Activated naive CD4-positive, alpha-beta T cell treated with anti-CD3 and anti-CD28 coated beads, Interleukin-2, amount 50 U/mL, for 24 hours (primary cell): ENCODE measurements at regions not wholly inside any gene's neighbourhood (a gene's known extent, or its start where the extent isn't known, plus 50 kb on each side); places are given as distances from the start of the nearest gene placed in this dataset.

Source experiments
- H3K27ac Mint-ChIP-seq: one replicate; pipeline ENCODE4 v1.8.0; 2021; ENCODE audit warnings: mild to moderate bottlenecking, mixed read lengths
- H3K27me3 Mint-ChIP-seq: one replicate; pipeline ENCODE4 v1.8.0; 2021; ENCODE audit warnings: mixed read lengths
- H3K36me3 Mint-ChIP-seq: one replicate; pipeline ENCODE4 v1.8.0; 2021; ENCODE audit warnings: mixed read lengths
- H3K4me1 Mint-ChIP-seq: one replicate; pipeline ENCODE4 v1.8.0; 2021; ENCODE audit warnings: mixed read lengths
- H3K4me3 Mint-ChIP-seq: one replicate; pipeline ENCODE4 v1.8.0; 2021; ENCODE audit warnings: mild to moderate bottlenecking, mixed read lengths
- H3K9me3 Mint-ChIP-seq: one replicate; pipeline ENCODE4 v1.8.0; 2021; ENCODE audit warnings: mixed read lengths

DNA sequence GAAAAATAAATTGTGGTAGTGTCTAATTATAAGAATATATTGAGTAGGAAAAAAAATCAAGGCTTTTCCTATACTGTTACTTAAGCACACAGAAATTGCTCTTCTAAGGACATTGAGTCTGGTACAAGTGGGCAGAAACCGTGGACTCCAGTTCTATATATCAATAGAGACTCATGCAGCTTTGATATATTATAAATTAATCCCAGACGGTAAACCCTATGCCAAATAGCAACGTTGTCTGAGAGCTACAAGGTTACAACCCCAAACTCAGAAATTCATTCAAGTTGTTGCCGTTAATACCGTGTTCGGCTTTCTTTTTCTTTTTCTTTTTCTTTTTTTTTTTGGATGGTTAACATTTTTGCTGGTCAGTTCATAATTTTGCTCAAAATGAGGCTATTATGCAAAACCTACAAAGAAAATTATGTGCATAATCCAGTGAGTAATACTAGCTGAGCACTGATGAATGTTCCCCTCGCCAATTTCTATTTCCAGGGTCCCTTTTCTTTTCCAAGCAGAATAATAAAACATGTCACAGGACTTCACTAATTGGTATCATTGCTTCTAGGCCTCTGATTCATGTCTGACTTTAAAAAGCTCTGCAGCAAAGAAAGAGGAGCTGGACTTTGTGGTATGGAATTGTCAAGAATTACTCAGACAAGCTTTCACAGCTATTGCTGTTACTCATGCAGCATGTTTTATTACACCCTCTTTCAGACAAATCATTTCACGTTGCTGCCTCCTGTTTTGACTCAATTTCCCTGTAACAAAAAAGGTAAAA, 737.7 kb downstream of the NLGN4X start:
- Mint-ChIP-seq H3K27ac (no peak overlapping the region), H3K9me3 (peaks cover 6% of the 10 kb centered on the region), H3K36me3 (no peaks in the 10 kb centered on the region), H3K27me3 (no peaks in the 10 kb centered on the region), H3K4me1 (no peaks in the 10 kb centered on the region), H3K4me3 (no peak overlapping the region)

DNA sequence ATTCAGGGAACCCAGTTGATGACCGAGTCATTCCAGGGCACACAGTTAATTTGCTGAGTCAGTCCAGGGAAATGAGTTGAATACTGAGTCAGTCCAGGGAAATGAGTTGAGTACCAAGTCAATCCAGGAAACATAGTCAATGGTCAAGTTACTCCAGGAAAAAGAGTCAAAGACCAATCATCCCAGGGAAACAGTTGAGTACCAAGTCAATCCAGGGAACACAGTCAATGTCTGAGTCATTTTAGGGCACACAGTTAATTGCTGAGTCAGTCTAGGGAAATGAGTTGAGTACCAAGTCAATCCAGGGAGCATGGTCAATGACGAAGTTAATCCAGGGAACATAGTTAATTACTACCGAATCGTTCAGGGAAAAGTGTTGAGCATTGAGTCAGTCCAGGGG, 754.4 kb downstream of the NLGN4X start:
- peaks cover 6% of the 10 kb centered on the region for H3K9me3 Mint-ChIP-seq
- H3K27ac Mint-ChIP-seq, result no peak overlapping the region

DNA sequence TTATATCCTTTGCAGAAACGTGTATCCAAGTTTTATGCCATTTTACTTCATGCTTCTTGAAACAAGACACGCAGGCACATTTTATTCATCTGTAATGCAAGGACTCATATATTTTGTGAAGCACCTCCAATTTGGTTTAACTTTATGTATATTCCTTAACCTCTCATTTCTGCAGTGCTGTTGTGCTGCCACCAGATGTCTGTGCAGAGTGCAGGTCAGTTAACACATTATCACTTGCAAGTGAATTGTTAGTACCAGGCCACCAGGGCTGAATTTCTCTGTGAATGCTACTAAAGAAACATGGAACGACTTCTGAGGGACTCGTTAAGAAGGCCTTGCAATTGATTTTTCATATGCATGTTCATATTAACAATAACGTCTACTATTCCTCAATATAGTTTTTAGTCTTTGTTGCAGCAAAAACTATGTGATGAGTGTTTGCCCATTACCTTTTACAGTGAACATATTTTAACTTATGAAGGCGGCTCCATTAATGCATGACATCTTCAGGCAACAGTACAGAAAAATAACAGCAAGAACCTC, 770.3 kb downstream of the NLGN4X start:
- H3K27ac Mint-ChIP-seq, result no peak overlapping the region
- H3K4me1 Mint-ChIP-seq, result no peaks in the 10 kb centered on the region
- no peaks in the 10 kb centered on the region for H3K36me3 Mint-ChIP-seq
- no peaks in the 10 kb centered on the region for H3K27me3 Mint-ChIP-seq
- H3K9me3 Mint-ChIP-seq, result peaks cover 4% of the 10 kb centered on the region
- H3K4me3 Mint-ChIP-seq, result no peak overlapping the region

More for the DNA sequence above, 754.4 kb downstream of the NLGN4X start:
- Mint-ChIP-seq H3K36me3 (no peaks in the 10 kb centered on the region), H3K27me3 (no peaks in the 10 kb centered on the region), H3K4me1 (no peaks in the 10 kb centered on the region), H3K4me3 (no peak overlapping the region)

DNA sequence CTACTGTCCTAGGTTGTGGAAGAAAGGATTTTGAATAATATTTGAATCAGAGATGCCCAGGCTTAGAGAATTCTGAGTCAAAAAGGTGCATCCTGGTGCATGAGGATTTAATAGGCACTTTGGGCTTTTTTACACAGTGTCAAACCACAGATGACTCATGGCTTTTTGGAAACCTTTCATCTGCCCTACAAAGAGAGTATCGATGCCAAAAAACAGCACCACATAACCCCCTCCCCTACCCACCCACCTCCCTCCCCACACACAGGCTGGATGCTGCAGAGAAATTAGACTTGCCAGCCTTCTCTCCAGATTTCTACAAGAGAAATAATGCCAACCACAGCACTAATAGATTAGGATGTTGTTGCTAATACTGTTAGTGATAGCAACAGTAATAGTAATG, 779.3 kb downstream of the NLGN4X start:
- Mint-ChIP-seq H3K27ac (no peak overlapping the region), H3K4me1 (no peaks in the 10 kb centered on the region), H3K4me3 (no peak overlapping the region), H3K9me3 (no peaks in the 10 kb centered on the region), H3K36me3 (no peaks in the 10 kb centered on the region), H3K27me3 (no peaks in the 10 kb centered on the region)

DNA sequence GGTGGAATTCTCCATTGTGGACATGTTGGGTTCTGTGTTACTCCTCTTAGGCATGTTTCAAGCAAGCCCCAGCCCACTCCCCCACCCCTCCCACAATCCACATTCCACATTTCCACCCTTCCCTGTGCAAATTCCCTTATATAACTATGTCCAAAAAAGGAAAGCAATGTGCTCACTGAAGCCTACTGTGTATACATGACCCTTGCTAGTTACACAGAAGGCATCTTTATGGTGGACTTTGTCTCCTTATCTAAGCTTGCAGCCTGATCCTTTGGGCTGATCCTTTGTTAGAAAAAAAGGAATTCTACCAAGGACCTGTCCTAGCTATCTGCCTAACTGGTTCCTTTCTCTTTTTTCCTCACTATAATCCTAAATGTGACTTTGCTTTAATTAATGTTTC, 796.8 kb downstream of the NLGN4X start:
- H3K9me3 Mint-ChIP-seq, result no peaks in the 10 kb centered on the region
- no peak overlapping the region for H3K4me3 Mint-ChIP-seq
- no peaks in the 10 kb centered on the region for H3K27me3 Mint-ChIP-seq
- no peak overlapping the region for H3K27ac Mint-ChIP-seq
- no peaks in the 10 kb centered on the region for H3K36me3 Mint-ChIP-seq
- no peaks in the 10 kb centered on the region for H3K4me1 Mint-ChIP-seq

DNA sequence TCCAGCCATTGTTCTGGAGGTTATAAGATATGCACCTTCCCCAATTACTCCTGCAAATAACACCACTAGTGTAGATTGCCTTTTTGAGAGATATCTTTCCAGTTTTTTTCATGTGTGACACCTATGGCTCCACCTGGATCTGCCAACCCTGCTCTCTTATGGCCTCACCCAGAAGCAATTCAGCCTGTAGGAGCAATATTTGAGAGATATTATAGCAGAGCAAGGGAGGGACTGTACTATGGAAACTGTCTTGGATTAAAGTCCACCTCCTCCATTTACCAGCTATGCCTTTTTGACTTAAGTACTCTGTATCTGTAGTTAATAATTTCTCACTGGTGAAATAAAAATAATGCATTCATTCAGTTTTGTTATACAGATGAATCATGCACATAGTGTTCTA, 803.5 kb downstream of the NLGN4X start:
- no peak overlapping the region for H3K27ac Mint-ChIP-seq
- H3K9me3 Mint-ChIP-seq, result no peaks in the 10 kb centered on the region
- H3K27me3 Mint-ChIP-seq, result no peaks in the 10 kb centered on the region
- no peaks in the 10 kb centered on the region for H3K4me1 Mint-ChIP-seq
- no peaks in the 10 kb centered on the region for H3K36me3 Mint-ChIP-seq
- no peak overlapping the region for H3K4me3 Mint-ChIP-seq

DNA sequence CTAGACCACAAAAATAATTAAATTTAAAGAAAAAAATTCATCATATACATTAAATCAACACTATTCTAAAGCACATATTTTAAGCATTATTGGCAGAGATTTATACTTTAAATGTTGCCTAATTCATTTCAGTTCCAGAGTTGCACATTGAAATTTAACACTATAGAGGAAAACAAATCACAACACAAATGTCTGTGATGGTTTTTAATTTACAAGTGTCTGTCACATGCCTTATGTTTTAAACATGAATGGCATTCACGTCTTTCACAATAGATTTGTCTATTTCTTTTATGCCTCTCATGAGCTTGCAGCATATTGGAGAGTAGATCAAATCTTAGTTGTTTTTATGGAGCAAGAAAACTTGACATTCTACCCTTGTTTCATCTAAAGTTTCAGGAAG, 811.3 kb downstream of the NLGN4X start:
- H3K27me3 Mint-ChIP-seq, result no peaks in the 10 kb centered on the region
- no peaks in the 10 kb centered on the region for H3K36me3 Mint-ChIP-seq
- no peaks in the 10 kb centered on the region for H3K9me3 Mint-ChIP-seq
- no peak overlapping the region for H3K4me3 Mint-ChIP-seq
- H3K4me1 Mint-ChIP-seq, result no peaks in the 10 kb centered on the region
- H3K27ac Mint-ChIP-seq, result no peak overlapping the region

DNA sequence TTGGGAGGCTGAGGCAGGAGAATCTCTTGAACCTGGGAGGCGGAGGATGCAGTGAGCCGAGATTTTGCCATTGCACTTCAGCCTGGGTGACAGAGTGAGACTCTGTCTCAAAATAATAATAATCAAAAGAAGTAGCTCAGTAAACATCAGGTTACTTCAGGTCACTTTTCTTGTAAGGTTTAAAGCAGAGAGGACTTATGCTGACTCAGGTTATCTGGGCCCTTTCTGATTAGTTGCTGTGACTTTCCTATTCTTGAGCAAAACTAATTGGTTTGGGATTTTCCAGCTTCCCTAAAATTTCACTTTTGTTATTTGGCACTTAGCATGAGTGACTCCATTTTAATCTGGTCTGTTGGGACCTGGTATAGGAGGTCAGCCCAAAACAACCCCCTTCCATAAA, 812.9 kb downstream of the NLGN4X start:
- H3K27ac Mint-ChIP-seq, result no peak overlapping the region
- H3K4me3 Mint-ChIP-seq, result no peak overlapping the region
- no peaks in the 10 kb centered on the region for H3K27me3 Mint-ChIP-seq
- H3K4me1 Mint-ChIP-seq, result no peaks in the 10 kb centered on the region
- no peaks in the 10 kb centered on the region for H3K36me3 Mint-ChIP-seq
- H3K9me3 Mint-ChIP-seq, result no peaks in the 10 kb centered on the region

DNA sequence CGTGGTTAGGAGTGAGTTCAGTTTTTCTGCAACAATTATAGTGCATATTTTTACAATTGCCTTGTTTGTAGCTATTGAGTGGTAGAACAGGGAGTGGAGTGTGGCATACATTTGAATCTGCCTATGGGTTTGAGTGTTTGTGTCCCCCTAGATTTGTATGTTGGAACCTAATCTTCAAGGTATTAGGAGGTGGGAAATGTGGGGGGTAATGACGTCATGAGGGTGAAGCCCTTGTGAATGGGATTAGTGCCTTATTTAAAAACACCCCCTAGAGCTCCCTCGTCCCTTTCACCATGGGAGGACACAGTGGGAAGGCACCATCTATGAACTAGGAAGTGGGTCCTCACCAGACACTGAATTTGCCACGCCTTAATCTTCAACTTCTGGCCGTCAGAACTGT, 819.6 kb downstream of the NLGN4X start:
- Mint-ChIP-seq H3K4me1 (no peaks in the 10 kb centered on the region), H3K36me3 (no peaks in the 10 kb centered on the region), H3K27me3 (no peaks in the 10 kb centered on the region), H3K9me3 (no peaks in the 10 kb centered on the region), H3K27ac (no peak overlapping the region), H3K4me3 (no peak overlapping the region)

DNA sequence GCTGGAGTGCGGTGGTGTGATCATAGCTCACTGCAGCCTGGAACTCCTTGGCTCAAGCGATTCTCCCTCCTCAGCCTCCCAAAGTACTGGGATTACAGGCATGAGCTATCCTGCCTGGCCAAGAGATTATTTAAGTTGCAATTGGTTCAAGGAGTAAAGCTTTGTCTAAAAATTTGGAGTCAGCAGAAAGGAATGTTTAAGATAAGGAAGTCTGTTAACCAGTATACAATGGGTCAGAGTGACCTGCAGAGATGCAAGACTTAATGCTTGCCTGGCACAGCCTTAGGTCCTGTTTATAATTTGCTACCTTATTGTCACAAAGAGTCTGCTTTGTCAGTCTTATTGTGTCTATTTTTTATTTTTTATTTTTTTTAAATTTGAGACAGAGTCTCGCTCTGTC, 826.2 kb downstream of the NLGN4X start:
- Mint-ChIP-seq H3K27me3 (no peaks in the 10 kb centered on the region), H3K4me1 (no peaks in the 10 kb centered on the region), H3K9me3 (no peaks in the 10 kb centered on the region), H3K27ac (no peak overlapping the region), H3K4me3 (no peak overlapping the region), H3K36me3 (no peaks in the 10 kb centered on the region)

DNA sequence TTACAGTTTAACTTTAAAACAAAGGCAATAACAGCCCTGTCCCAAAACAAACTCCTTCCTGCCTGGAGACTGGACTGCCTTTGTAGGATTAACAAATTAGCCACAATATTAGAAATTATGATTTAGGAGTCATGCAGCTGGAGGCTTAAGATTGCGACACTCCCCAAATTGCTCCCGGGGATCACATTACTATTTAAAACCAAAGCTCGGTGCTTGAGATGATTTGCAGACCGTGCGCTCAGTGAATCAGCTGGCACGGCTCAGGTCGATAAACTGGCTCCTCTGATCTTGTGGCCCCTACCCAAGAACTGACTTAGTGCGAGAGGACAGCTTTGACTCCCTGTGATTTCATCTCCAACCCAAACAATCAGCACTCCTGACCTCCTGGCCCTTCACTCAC, 829.3 kb downstream of the NLGN4X start:
- H3K4me1 Mint-ChIP-seq, result no peaks in the 10 kb centered on the region
- no peaks in the 10 kb centered on the region for H3K9me3 Mint-ChIP-seq
- H3K36me3 Mint-ChIP-seq, result no peaks in the 10 kb centered on the region
- no peak overlapping the region for H3K27ac Mint-ChIP-seq
- no peaks in the 10 kb centered on the region for H3K27me3 Mint-ChIP-seq
- no peak overlapping the region for H3K4me3 Mint-ChIP-seq

DNA sequence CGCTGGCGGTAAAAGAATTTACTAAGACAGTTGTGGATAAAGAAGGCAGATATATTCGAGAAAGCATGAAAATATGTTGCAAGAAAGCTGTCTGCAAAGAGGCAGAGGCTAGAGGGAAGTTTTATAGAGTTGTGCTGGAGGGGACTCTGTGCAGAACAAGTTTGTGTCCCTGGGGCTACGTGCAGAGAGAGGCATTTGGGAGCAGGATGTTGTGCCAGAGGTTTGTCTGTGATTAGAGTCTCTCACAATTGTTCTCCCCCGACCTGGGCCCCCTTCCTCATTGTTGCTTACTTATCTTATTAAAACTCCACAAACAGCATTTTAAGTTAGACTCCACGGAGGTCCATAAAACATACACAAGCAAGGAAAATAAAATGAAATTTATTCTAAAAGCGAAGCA, 831.3 kb downstream of the NLGN4X start:
- H3K4me1 Mint-ChIP-seq, result no peaks in the 10 kb centered on the region
- no peaks in the 10 kb centered on the region for H3K27me3 Mint-ChIP-seq
- H3K9me3 Mint-ChIP-seq, result no peaks in the 10 kb centered on the region
- no peak overlapping the region for H3K4me3 Mint-ChIP-seq
- no peaks in the 10 kb centered on the region for H3K36me3 Mint-ChIP-seq
- H3K27ac Mint-ChIP-seq, result no peak overlapping the region

DNA sequence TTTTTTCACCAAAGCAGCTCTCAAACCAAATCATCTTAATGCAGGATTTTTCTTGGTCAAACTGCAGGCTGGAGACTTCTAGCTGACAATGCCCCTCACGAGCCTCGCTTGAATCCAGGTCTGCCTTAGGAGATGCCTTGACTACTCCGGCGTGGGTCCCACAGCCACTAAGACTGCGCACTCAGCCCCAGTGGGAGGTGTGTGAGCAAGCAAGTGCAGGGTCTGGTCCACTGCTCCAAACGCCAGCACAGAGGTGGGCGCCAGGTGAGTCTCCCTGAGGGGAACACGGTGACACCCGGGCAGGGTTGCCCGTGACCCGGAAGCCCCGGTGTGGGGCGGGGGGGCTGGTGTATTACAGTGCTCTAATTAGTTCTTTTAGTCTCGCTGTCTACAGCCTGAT, 838.3 kb downstream of the NLGN4X start:
- Mint-ChIP-seq H3K4me3 (no peak overlapping the region), H3K9me3 (no peaks in the 10 kb centered on the region), H3K36me3 (no peaks in the 10 kb centered on the region), H3K4me1 (no peaks in the 10 kb centered on the region), H3K27ac (no peak overlapping the region), H3K27me3 (no peaks in the 10 kb centered on the region)

DNA sequence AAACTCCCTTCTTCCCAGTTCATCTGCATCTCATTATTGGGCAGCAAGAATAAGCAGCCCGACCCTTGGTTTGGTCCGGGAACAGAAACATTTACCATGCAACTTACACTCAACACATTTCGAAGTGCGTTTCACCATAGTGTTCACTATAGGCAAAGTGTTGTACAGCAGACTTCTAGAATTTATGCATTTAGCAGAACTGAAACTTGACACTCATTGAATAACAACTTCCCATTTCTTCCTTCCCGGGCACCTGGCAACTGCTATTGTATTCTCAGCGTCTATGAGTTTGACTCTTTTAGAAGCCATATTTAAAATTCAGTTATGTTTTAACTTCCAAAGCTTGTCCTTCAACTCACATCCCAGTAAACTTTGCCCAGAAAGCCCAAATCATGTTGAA, 840.6 kb downstream of the NLGN4X start:
- H3K27me3 Mint-ChIP-seq, result no peaks in the 10 kb centered on the region
- H3K27ac Mint-ChIP-seq, result no peak overlapping the region
- no peak overlapping the region for H3K4me3 Mint-ChIP-seq
- H3K4me1 Mint-ChIP-seq, result no peaks in the 10 kb centered on the region
- H3K9me3 Mint-ChIP-seq, result no peaks in the 10 kb centered on the region
- H3K36me3 Mint-ChIP-seq, result no peaks in the 10 kb centered on the region

DNA sequence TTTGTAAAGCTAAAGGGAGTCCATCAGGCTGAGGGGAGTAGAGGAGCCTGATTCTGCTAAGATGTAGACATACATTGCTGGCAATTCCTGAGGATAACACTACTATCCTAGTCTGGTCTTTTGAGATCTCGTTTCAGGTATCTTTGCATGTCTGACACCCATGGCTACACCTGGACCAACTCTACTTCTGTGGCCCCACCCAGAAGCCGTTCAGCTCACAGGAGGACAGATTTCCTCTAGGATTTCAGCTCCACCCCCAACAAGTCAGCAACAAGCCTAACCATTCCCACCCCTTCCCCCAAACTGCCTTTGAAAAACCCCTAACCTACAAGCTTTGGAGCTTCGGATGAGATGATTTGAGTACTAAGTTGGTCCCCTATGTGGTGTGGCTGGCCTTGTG, 848.2 kb downstream of the NLGN4X start:
- no peaks in the 10 kb centered on the region for H3K9me3 Mint-ChIP-seq
- H3K27ac Mint-ChIP-seq, result no peak overlapping the region
- H3K4me1 Mint-ChIP-seq, result no peaks in the 10 kb centered on the region
- H3K27me3 Mint-ChIP-seq, result no peaks in the 10 kb centered on the region
- H3K36me3 Mint-ChIP-seq, result no peaks in the 10 kb centered on the region
- no peak overlapping the region for H3K4me3 Mint-ChIP-seq

DNA sequence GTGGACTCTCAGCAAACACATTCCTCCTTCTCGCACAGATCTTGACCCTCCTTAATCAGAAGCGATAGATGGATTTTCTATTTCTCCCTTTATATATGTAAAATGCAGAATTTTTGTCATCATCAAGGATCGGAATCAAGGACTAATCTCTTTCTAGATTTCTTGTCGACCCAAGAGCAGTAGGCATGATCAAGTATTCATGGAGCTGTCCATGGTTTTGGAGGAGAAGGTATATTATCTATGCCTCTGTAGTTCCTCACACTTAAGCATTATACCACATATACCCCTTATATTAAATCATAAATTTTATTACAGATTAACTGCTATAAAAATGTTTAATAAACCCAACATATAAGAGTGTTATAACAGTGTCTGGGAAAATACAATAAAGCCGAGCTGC, 886.8 kb downstream of the NLGN4X start:
- Mint-ChIP-seq H3K9me3 (no peaks in the 10 kb centered on the region), H3K27ac (no peak overlapping the region), H3K36me3 (no peaks in the 10 kb centered on the region), H3K4me3 (no peak overlapping the region), H3K27me3 (no peaks in the 10 kb centered on the region), H3K4me1 (no peaks in the 10 kb centered on the region)

DNA sequence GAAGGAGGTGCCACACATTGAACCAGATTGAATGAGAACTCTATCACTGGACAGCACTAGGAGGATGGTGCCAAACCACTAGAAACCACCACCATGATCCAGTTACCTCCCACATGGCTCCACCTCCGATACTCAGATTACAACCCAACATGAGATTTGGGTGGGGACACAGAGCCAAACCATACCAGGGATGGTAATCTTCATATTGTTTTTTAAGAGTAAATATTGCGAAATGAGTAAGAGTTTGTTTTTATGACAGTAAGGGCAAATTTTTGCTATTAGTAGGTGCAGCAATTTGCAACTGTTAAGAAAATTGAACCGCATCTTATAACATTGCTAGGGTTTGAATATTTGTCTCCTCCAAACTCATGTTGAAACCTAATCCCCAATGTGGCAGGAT, 891.5 kb downstream of the NLGN4X start:
- no peaks in the 10 kb centered on the region for H3K4me1 Mint-ChIP-seq
- no peaks in the 10 kb centered on the region for H3K9me3 Mint-ChIP-seq
- H3K27ac Mint-ChIP-seq, result no peak overlapping the region
- no peaks in the 10 kb centered on the region for H3K36me3 Mint-ChIP-seq
- H3K27me3 Mint-ChIP-seq, result no peaks in the 10 kb centered on the region
- no peak overlapping the region for H3K4me3 Mint-ChIP-seq
